ENCODE measurements at regions not wholly inside any gene's neighbourhood (a gene's known extent, or its start where the extent isn't known, plus 50 kb on each side); places are given as distances from the start of the nearest gene placed in this dataset.
A peak's percentile ranks its signal among the peaks of the same experiment; 100 is the strongest.

DNA sequence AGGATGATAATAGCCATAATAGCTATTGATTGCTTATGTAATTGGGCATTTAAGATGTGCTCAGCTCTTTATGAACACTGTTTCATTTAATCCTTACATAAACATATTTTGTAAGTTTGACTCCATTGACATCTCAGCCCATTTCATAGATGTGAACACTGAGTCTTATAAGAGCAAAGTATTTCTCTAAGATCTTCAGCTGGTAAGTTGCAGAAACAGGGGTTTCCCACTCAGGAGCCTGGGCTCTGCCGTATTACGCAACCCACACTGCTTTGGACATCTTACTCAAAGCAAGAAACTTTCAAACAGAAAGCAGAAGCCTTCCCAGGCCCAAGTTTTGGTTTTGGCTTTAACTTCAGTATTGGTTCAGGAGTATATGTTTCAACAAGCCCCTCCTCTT, 705.1 kb downstream of the MED13L start:
- Histone ChIP-seq H3K4me2 (no peak overlapping the region), H3K4me1 (peaks cover 9% of the 10 kb centered on the region), H3K4me3 (no peak overlapping the region), H3K27ac (no peak overlapping the region), H3K9me3 (no peaks in the 10 kb centered on the region)
- ATAC-seq, result no peak
- no peak for FAIRE-seq
- TF ChIP-seq CEBPB (IDR thresholded peaks at IDR 0.05) (peak; percentile 73 to 86; a peak in 3 of 4 replicates), CBX2 (IDR thresholded peaks at IDR 0.05; ENCODE audit: borderline replicate concordance, low read depth) (no peak)
- no peak for DNase-seq (ENCODE audit: low read depth in 1 of 2, low spot score in 1 of 2)
- CTCF ChIA-PET, result interaction anchor here (0.9 to 1.0 kb wide), 2 partner anchors 11 to 117 kb away, joined by 3 read pairs; no protein-coding TSS in a partner anchor
- WGBS (ENCODE audit: missing lambda C conversion rate), result 96% methylated on average over 2 of the region's 2 CpGs
- POLR2A ChIA-PET, result no interaction called here

DNA sequence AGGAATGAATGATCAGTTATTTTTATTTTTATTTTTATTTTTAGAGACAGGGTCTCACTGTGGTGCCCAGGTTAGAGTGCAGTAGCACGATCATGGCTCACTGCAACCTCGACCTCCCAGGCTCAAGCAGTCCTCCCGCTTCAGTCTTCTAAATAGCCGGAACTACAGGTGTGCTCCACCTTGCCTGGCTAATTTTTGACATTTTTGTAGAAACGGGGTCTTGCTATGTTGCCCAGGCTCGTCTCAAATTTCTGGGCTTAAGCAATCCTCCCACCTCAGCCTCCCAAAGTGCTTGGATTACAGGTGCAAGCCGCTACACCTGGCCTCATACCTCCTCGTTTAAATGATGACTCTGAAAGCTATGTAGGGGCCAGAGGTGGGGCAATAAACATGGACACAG, 706.0 kb downstream of the MED13L start:
- FAIRE-seq, result no peak
- Histone ChIP-seq H3K4me1 (peaks cover 9% of the 10 kb centered on the region), H3K4me2 (no peak overlapping the region), H3K9me3 (no peaks in the 10 kb centered on the region), H3K27ac (peak overlapping the region in 1 of 2 experiments; percentile 81; a peak in 2 of 6 replicates), H3K4me3 (no peak overlapping the region)
- WGBS (ENCODE audit: missing lambda C conversion rate), result 70% methylated on average over 8 of the region's 8 CpGs
- ATAC-seq, result no peak
- POLR2A ChIA-PET, result no interaction called here
- no peak for DNase-seq (ENCODE audit: low read depth in 1 of 2, low spot score in 1 of 2)
- TF ChIP-seq JUNB (IDR thresholded peaks at IDR 0.05) (no peak), GATA3 (IDR thresholded peaks at IDR 0.05; ENCODE audit: borderline replicate concordance) (no peak), ELK1 (IDR thresholded peaks at IDR 0.05; ENCODE audit: low read depth, low read length) (no peak), HOXB13 (CRISPR knock-in tag; IDR thresholded peaks at IDR 0.05; ENCODE audit: low read depth) (no peak), TFCP2L1 (CRISPR knock-in tag; IDR thresholded peaks at IDR 0.05) (no peak), RARB (CRISPR knock-in tag; IDR thresholded peaks at IDR 0.05) (no peak), MAFK (IDR thresholded peaks at IDR 0.05; ENCODE audit: partially characterized antibody) (no peak), POLR2AphosphoS2 (conservative IDR thresholded peaks at IDR 0.05; ENCODE audit: low read length) (no peak), MYC (IDR thresholded peaks at IDR 0.05; ENCODE audit: borderline replicate concordance, low read length) (no peak), NR3C1 (IDR thresholded peaks at IDR 0.05) (no peak), MAX (IDR thresholded peaks at IDR 0.05) (no peak), RCOR1 (IDR thresholded peaks at IDR 0.05; ENCODE audit: low read depth, low read length) (no peak), EHMT2 (IDR thresholded peaks at IDR 0.05; ENCODE audit: low read depth) (no peak), ESRRA (IDR thresholded peaks at IDR 0.05; ENCODE audit: borderline replicate concordance, low read length) (no peak)
- TF ChIP-seq, protein P1, sequence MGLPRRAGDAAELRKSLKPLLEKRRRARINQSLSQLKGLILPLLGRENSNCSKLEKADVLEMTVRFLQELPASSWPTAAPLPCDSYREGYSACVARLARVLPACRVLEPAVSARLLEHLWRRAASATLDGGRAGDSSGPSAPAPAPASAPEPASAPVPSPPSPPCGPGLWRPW (IDR thresholded peaks at IDR 0.05), result no peak
- TF ChIP-seq, protein P2, sequence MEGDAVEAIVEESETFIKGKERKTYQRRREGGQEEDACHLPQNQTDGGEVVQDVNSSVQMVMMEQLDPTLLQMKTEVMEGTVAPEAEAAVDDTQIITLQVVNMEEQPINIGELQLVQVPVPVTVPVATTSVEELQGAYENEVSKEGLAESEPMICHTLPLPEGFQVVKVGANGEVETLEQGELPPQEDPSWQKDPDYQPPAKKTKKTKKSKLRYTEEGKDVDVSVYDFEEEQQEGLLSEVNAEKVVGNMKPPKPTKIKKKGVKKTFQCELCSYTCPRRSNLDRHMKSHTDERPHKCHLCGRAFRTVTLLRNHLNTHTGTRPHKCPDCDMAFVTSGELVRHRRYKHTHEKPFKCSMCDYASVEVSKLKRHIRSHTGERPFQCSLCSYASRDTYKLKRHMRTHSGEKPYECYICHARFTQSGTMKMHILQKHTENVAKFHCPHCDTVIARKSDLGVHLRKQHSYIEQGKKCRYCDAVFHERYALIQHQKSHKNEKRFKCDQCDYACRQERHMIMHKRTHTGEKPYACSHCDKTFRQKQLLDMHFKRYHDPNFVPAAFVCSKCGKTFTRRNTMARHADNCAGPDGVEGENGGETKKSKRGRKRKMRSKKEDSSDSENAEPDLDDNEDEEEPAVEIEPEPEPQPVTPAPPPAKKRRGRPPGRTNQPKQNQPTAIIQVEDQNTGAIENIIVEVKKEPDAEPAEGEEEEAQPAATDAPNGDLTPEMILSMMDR (IDR thresholded peaks at IDR 0.05), result no peak
- TF ChIP-seq, protein P3, sequence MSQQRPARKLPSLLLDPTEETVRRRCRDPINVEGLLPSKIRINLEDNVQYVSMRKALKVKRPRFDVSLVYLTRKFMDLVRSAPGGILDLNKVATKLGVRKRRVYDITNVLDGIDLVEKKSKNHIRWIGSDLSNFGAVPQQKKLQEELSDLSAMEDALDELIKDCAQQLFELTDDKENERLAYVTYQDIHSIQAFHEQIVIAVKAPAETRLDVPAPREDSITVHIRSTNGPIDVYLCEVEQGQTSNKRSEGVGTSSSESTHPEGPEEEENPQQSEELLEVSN (IDR thresholded peaks at IDR 0.05; ENCODE audit: borderline replicate concordance, low read depth), result no peak
- TF ChIP-seq, protein P4, sequence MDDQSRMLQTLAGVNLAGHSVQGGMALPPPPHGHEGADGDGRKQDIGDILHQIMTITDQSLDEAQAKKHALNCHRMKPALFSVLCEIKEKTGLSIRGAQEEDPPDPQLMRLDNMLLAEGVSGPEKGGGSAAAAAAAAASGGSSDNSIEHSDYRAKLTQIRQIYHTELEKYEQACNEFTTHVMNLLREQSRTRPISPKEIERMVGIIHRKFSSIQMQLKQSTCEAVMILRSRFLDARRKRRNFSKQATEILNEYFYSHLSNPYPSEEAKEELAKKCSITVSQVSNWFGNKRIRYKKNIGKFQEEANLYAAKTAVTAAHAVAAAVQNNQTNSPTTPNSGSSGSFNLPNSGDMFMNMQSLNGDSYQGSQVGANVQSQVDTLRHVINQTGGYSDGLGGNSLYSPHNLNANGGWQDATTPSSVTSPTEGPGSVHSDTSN (IDR thresholded peaks at IDR 0.05), result no peak
- CTCF ChIA-PET, result no interaction called here

Data from A549 (cell line).